ENCODE measurements at regions not wholly inside any gene's neighbourhood (a gene's known extent, or its start where the extent isn't known, plus 50 kb on each side); places are given as distances from the start of the nearest gene placed in this dataset.
"Not testable (repeated sequence)": the region's sequence is repeated elsewhere in the genome, so short reads cannot be mapped to it uniquely, and the experiment has no call there.

DNA sequence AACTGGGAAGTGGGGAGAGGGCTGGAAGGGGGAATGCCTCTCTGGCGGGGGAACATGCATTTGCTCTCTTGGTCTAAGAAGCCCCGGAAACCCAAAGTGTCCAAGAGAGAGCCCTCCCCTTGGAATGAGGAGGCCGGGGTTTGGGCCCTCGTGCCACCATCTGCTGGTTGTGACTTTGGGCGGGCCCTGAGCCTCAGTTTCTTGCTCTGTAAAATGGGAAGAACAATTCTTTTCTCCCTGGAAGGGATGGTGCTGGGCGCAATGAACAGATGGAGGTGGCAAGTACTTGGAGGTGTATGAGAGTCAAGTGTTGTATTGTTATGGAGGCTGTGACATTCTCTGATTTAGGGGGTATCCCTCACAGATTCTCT lies 69.9 kb upstream of the TARDBP start:
- no peak for ATAC-seq

- no peak for ATAC-seq
Measured at GRCh38 chr1:10943041-10943440, 69.4 kb upstream of the TARDBP start.

DNA sequence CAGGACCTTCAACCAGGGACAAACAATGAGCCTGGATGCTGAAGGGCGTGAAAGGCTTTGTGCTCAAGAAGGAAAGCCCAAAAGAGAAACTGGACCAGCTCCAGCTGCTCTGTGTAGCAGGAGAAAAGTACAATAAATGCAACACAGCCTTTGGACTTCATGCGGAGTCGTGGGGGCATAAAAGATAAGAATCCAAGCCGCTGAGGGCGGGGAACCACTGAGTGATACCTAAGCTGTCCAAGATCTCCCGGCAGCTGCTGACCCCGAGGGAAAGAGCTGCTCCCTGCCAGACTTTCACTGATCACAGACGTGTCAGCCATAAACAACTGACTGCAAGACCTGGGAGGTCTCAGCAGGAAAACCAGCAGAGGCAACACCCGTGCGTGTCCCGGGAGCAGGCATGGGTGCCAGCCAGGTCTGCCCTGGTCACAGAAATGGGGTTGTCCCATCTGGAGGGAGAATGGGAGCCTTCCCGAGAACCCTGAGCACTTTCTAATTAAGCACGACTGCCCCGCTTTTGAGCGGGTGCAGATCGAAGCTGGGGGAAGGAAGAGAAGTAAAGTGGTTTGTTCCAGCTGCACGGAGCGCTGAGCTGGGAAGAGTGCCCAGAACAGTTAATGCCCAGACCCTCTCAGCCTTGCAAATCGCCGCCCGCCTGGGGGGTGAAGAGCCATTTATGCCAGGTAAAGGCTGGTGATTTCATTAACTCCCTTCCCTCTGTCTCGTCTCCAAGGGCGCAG lies 68.3 kb upstream of the TARDBP start:
- peak; percentile 8 for ATAC-seq

GRCh38 chr1:10945991-10946509 lies 66.4 kb upstream of the TARDBP start:
- no peak for ATAC-seq

- ATAC-seq, result no peak
Measured at GRCh38 chr1:10947181-10947580, 65.3 kb upstream of the TARDBP start.

DNA sequence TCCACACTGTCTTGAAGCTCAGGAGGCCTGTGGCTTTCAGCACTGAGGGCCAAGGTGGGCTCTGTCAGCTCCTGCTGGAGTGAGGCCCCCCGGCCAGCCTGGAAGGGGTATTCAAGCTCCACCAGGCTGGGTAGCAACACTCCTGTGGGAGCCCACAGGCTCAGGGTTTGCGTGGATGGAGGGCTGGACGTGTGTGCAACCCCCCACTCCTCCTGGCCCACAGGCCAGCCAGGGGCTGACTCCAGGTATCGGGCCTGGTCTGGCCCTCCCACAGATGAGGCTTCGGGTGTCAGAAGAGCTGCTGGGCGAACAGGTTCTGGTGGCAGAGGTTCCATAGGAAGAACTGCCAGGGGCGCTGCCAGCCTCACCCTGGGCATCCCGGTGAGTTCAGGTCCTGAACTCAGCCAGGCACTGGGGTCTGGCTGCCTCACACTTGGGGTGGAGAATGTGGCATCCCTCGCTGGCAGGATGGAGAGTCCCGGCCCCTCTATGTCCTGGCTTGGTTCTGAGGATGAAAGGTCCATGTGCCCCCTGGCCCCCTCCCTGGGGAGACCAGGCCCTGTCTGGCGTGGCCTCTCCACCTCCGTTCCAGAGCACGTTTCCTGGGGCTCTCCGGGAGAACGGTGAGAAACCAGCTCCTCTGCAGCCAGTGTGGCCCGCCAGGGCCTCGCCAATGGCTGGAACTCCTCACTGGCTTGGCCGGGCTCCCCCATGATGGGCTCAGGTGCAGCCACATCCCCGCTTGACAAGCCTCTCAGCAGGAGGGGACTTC lies 64.6 kb upstream of the TARDBP start:
- ATAC-seq, result peak; percentile 6

- ATAC-seq, result peak; percentile 19
Measured at GRCh38 chr1:10948463-10948775, 64.0 kb upstream of the TARDBP start.

DNA sequence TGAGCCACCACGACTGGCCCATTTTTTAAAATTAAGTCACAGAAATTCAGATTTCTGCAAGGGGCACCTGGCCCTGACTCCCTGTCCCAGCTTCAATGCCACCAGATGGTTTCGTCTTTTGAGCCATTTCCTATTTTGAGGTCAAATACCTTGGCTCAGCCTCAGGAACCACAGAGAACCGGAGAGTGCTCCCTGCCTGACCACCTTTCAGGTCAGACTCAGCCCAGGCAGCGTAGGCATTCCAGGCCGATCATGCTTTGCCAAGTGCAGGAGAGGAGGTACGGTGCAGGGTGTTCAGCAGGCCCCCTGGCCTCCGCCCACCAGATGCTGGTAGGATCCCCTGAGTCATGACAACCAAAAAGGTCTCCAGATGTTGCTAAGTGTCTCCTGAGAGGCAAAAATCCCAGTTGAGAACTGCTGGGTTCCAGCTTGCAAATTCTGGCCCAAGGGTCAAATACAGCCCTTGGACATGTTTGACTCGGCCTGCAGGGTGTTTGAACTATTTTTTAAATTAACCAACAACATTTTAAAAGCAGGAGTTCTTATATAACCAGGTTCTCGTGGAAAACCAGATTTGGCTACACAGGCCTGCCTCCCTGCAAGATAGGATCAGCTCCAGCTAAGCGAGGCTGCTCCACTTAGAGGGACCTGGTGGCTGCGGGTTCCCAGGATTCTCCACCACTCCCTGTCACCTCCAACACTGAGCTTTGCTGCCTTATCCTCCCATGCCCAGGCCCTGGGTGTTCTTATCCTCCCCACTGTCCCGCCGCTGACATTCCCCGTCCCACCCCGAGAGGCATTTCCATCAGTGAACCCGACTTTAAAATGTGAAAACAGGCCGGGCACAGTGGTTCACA lies 61.9 kb upstream of the TARDBP start:
- no peak for ATAC-seq

GRCh38 chr1:10951298-10951697 lies 61.2 kb upstream of the TARDBP start:
- ATAC-seq, result not testable (repeated sequence)

DNA sequence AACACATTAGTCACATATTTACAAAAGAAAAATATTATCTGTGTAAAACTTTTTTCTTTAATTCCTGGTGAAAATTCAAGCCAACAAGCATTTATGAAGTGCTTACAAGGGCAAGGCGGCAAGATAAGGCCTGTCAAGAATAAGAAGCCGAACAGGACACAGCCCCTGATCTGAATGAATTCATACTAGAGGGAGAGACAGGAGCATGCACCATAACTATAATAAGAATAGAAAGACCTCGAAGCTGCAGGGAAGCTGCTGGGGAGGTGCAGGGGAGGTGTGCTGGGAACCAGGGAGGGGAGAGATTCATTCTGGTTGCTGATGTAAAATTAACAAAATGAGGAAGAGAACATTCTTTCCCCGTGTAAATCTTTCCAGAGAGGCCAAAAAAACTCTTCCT lies 60.5 kb upstream of the TARDBP start:
- no peak for ATAC-seq

DNA sequence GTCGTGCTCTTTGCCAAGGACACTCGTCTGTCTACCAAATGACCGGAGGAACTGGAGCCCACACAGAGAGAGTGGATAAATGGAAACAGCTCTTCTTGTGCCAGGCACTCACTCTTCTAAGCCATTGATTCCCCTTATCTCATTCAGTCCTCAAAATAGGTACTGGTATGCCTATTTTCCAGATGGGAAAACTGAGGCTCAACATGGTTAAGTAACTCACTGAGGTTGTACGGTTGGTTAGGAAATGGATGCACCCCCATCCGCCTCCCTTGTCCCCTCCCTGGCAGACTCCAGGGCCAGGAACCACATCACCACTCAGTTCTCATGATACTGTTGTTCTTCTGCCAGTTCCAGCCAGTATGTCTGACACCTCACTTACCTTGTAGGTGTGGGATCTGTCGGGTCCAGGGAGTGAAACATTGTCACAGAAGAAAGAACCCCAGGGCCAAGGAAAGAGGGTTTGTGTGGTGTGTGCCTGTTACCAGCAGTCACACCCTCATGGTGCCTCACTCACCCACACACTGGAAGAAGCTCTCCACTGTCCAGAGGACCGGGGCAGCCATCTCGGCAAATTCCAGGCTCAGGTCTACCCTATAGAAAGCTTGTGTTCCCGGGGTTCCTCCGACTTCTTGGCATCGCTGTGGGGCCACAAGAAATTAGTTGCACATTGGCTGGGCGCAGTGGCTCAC lies 58.8 kb upstream of the TARDBP start:
- ATAC-seq, result no peak

DNA sequence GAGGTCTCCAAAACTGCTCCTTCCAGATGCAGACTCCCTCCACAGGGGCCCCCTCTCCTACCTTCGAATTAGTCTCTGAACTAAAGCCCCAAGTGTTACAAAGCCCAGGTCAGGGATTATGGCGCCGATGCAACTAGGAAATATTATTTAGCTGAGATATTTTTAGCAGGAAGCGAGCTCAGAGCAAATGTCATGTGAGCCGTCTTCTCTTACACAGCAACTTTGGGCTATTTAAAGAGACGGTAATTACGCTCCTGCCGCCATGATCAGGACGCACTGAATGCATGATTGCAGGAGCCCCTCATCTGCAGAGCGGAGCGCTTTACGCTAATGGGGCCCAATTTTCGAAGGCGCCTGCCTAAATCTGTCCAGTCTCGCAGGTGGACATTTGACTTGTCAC lies 55.3 kb upstream of the TARDBP start:
- no peak for ATAC-seq

DNA sequence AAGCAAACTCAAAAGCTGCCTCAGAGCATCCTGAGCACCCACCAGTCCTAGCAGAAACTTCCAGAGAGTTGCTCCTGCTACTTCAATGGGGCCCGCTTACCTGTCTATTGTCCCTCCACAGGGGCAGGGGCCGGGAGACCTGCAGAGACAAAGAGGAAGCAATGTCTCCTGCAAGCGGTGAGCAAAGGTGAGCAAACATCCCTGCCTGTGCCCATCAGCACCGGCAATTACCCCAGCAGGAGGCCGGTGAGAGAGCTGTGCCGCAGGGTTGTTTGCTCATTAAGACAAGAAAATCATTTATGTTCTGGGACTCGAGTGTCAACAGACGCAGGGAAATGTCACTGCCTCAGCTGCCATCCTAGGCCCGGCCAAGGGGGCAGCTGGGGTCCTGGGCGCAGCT lies 53.8 kb upstream of the TARDBP start:
- no peak for ATAC-seq

DNA sequence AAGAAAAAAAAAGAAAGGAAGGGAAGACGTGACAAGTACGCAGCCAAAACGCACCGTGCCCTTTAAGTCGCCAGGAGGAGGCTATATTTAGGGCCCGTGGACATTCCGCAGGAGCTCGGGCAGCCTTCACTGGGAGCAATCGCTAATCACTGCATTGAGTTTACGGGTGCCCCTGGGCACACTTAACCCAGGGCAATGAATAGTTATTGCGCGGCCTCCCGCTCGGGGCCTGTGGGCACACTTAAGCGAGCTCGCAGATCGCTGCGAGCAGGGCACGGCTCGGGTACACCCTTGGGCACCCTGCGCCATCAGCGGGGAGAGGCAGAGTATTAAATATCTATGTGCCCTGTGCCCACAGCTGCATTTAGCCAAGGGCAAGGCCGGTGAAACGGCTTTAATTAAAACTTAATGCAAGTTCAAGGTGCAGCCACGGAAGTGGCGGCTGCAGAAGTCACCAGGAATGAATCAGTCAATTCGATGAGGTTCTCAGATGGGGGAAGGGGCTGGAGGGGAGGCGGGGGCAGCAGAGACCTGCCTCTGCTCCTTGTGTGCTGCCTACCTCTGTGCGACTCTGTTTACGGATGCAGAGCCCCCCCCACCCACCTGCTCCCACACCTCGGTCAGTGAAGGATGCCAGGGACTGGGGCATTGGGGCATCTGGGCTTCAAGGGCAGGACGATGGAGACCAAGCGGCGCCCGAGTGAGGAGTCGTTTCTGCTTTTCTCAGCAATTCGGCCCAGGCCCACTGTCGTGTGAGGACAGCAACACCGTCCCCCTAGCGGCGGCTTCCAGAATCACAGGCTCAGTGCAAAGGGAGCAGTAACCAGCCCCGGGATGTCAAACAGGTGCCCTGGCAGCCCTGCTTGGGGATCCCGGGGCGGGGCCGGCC lies 51.8 kb upstream of the TARDBP start:
- ATAC-seq, result peak; percentile 72

DNA sequence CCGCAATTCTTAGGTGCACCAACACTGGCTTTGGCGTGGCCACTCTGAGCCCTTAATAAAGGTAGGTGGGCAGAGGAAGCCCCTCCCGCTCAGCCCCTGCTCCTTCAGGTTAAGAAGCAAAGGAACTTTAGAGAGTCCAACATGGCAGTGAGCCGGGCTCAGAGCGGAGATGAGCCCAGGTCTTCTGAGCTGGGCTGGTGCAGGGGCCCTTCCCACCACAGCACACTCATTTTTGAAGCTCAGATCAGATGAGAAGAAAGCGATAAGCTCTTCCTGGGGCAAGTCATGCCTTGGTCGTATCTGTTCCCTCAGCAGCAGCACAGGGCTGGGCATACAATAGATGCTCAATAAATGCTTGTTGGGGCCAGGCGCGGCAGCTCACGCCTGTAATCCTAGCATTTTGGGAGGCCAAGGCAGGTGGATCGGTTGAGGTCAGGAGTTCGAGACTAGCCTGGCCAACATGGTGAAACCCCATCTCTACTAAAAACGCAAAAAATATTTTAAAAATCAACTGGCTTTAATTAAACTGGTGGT lies 51.1 kb upstream of the TARDBP start:
- ATAC-seq, result peak; percentile 6

DNA sequence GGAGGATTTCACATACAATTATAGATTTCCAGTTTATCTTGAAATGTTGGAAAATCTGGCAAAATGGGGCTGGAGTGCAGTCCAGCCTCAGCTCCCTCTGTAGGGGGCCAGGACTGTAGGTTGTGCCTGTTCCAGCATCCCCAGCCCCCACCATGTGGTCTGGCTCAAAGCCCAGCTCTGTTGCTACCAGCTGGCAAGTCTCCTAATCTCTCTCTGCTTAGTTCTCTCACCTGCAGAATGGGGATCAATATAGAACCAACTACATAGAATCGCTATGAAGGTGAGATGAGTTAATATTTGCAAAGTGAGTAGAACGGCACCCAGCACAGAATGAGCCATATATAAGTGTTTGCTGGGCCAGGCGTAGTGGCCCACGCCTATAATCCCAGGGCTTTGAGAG lies 50.0 kb upstream of the TARDBP start:
- ATAC-seq, result no peak
